ENCODE measurements at regions not wholly inside any gene's neighbourhood (a gene's known extent, or its start where the extent isn't known, plus 50 kb on each side); places are given as distances from the start of the nearest gene placed in this dataset.

- ATAC-seq = no peak
- TF ChIP-seq TCF4 (CRISPR knock-in tag; IDR thresholded peaks at IDR 0.05; ENCODE audit: borderline replicate concordance) (no peak), PPARA (CRISPR knock-in tag; IDR thresholded peaks at IDR 0.05; ENCODE audit: borderline replicate concordance) (no peak), CSRNP3 (CRISPR knock-in tag; IDR thresholded peaks at IDR 0.05) (no peak), ZNF565 (CRISPR knock-in tag; conservative IDR thresholded peaks at IDR 0.05; ENCODE audit: low read depth) (no peak), ZNF8 (CRISPR knock-in tag; IDR thresholded peaks at IDR 0.05) (no peak), TOX (CRISPR knock-in tag; IDR thresholded peaks at IDR 0.05; ENCODE audit: borderline replicate concordance) (no peak), CSDC2 (CRISPR knock-in tag; IDR thresholded peaks at IDR 0.05) (no peak), POU6F1 (CRISPR knock-in tag; IDR thresholded peaks at IDR 0.05; ENCODE audit: borderline replicate concordance, low read depth) (no peak), ZNF70 (CRISPR knock-in tag; IDR thresholded peaks at IDR 0.05) (no peak), ZFP30 (CRISPR knock-in tag; IDR thresholded peaks at IDR 0.05) (no peak), OSR1 (CRISPR knock-in tag; IDR thresholded peaks at IDR 0.05) (no peak)
These were observed 201.2 kb upstream of the FAM78B start for GRCh38 chr1:166368030-166368429.

GRCh38 chr1:166377896-166378295, 211.1 kb upstream of the FAM78B start:
- ATAC-seq = no peak
- TF ChIP-seq CREB5 (CRISPR knock-in tag; IDR thresholded peaks at IDR 0.05; ENCODE audit: low read depth) (no peak), ISL1 (CRISPR knock-in tag; IDR thresholded peaks at IDR 0.05) (no peak), TOX (CRISPR knock-in tag; IDR thresholded peaks at IDR 0.05; ENCODE audit: borderline replicate concordance) (no peak), ZC3H10 (CRISPR knock-in tag; IDR thresholded peaks at IDR 0.05) (no peak), SNAI2 (CRISPR knock-in tag; IDR thresholded peaks at IDR 0.05) (no peak), BACH2 (CRISPR knock-in tag; IDR thresholded peaks at IDR 0.05; ENCODE audit: borderline replicate concordance) (no peak), ZFP3 (CRISPR knock-in tag; IDR thresholded peaks at IDR 0.05) (no peak), POU6F1 (CRISPR knock-in tag; IDR thresholded peaks at IDR 0.05; ENCODE audit: borderline replicate concordance, low read depth) (no peak), ZNF565 (CRISPR knock-in tag; conservative IDR thresholded peaks at IDR 0.05; ENCODE audit: low read depth) (no peak), CSRNP3 (CRISPR knock-in tag; IDR thresholded peaks at IDR 0.05) (no peak), PPARA (CRISPR knock-in tag; IDR thresholded peaks at IDR 0.05; ENCODE audit: borderline replicate concordance) (no peak), ESRRG (CRISPR knock-in tag; IDR thresholded peaks at IDR 0.05) (no peak), CSDC2 (CRISPR knock-in tag; IDR thresholded peaks at IDR 0.05) (no peak), TCF4 (CRISPR knock-in tag; IDR thresholded peaks at IDR 0.05; ENCODE audit: borderline replicate concordance) (no peak), PATZ1 (CRISPR knock-in tag; IDR thresholded peaks at IDR 0.05; ENCODE audit: borderline replicate concordance) (no peak), ARNTL (CRISPR knock-in tag; IDR thresholded peaks at IDR 0.05; ENCODE audit: borderline replicate concordance, low read depth) (no peak)

GRCh38 chr1:166378805-166379204, 212.0 kb upstream of the FAM78B start:
- no peak for ATAC-seq
- TF ChIP-seq CSRNP3 (CRISPR knock-in tag; IDR thresholded peaks at IDR 0.05) = no peak
- TF ChIP-seq ZNF70 (CRISPR knock-in tag; IDR thresholded peaks at IDR 0.05) = no peak
- no peak for TF ChIP-seq ZFP3 (CRISPR knock-in tag; IDR thresholded peaks at IDR 0.05)
- no peak for TF ChIP-seq CSDC2 (CRISPR knock-in tag; IDR thresholded peaks at IDR 0.05)
- TF ChIP-seq TCF4 (CRISPR knock-in tag; IDR thresholded peaks at IDR 0.05; ENCODE audit: borderline replicate concordance) = no peak
- TF ChIP-seq ZNF8 (CRISPR knock-in tag; IDR thresholded peaks at IDR 0.05) = no peak
- TF ChIP-seq ARNTL (CRISPR knock-in tag; IDR thresholded peaks at IDR 0.05; ENCODE audit: borderline replicate concordance, low read depth) = no peak
- no peak for TF ChIP-seq GLIS3 (CRISPR knock-in tag; IDR thresholded peaks at IDR 0.05)
- no peak for TF ChIP-seq CREB5 (CRISPR knock-in tag; IDR thresholded peaks at IDR 0.05; ENCODE audit: low read depth)
- no peak for TF ChIP-seq PATZ1 (CRISPR knock-in tag; IDR thresholded peaks at IDR 0.05; ENCODE audit: borderline replicate concordance)

Measured in SK-N-SH treated with all-trans-retinoic acid at 6 μM for 48 hours (cell line).